Esophagus muscularis mucosa (tissue), 4 donors: ENCODE measurements at regions not wholly inside any gene's neighbourhood (a gene's known extent, or its start where the extent isn't known, plus 50 kb on each side); places are given as distances from the start of the nearest gene placed in this dataset.
"Not testable (repeated sequence)": the region's sequence is repeated elsewhere in the genome, so short reads cannot be mapped to it uniquely, and the experiment has no call there.

Experiments used
- DNase-seq: peaks from one replicate; pipeline ENCODE4 v3.0.0-alpha.2; 2017; ENCODE audit errors: extremely low spot score
- H3K27ac ChIP-seq, 4 donors: fragments of 200-600 bp; sonication (generic); replicated peaks in 1 of 4; 1 replicate in 3 of 4; 2 replicates in 1 of 4; pipeline ENCODE4 v1.5.1; 2016 to 2019; ENCODE audit warnings: mild to moderate bottlenecking in 1 of 4
- H3K27me3 ChIP-seq, 4 donors: fragments of 200-600 bp; sonication (generic); one replicate each; pipeline versions ENCODE4 v1.5.1 to v1.6.0; 2016 to 2019
- H3K36me3 ChIP-seq, 4 donors: fragments of 200-600 bp; sonication (generic); one replicate each; pipeline ENCODE4 v1.5.1; 2016 to 2019
- H3K4me1 ChIP-seq, 4 donors: fragments of 200-600 bp; sonication (generic); one replicate each; pipeline ENCODE4 v1.5.1; 2016 to 2019
- H3K4me3 ChIP-seq, 4 donors: fragments of 200-600 bp; sonication (generic); 1 replicate in 2 of 4; 2 replicates in 2 of 4; pipeline ENCODE4 v1.5.1; 2016 to 2019; ENCODE audit warnings: mild to moderate bottlenecking in 4 of 4, moderate library complexity in 1 of 4
- H3K9me3 ChIP-seq, 4 donors: fragments of 200-600 bp; sonication (generic); 1 replicate in 3 of 4; 2 replicates in 1 of 4; pipeline ENCODE4 v1.5.1; 2016 to 2019
- CTCF ChIP-seq, 3 experiments: fragments of 200-600 bp in 2 of 3; fragments of 450-650 bp in 1 of 3; sonication (generic) in 2 of 3; IDR thresholded peaks; one replicate each; pipeline ENCODE4 v1.5.1; 2017 to 2019; ENCODE audit warnings: antibody characterized with exemption in 3 of 3, mild to moderate bottlenecking in 2 of 3, moderate library complexity in 1 of 3
- EP300 ChIP-seq: sonication (generic); formaldehyde crosslinking; IDR thresholded peaks from one replicate; pipeline ENCODE4 v1.6.1; 2017; ENCODE audit warnings: antibody characterized with exemption
- POLR2A ChIP-seq: fragments of 450-650 bp; IDR thresholded peaks from one replicate; pipeline ENCODE4 v1.6.1; 2017; ENCODE audit warnings: antibody characterized with exemption, moderate library complexity, mild to moderate bottlenecking, low read depth
- POLR2AphosphoS5 ChIP-seq, 2 donors: sonication (generic); formaldehyde crosslinking; IDR thresholded peaks; one replicate each; pipeline ENCODE4 v1.6.1; 2017; ENCODE audit warnings: antibody characterized with exemption in 2 of 2
- WGBS: methylation state at CpG from one replicate; pipeline ENCODE4 v1.1.5; 2018; 5-methylcytosine and 5-hydroxymethylcytosine counted together
- intact Hi-C: fragments of 100-400 bp; cut with DNase I; formaldehyde crosslinking; loops from one replicate; pipeline ENCODE4 v1.15.1; 2023

GRCh38 chrX:55389376-55389775 is 62.6 kb upstream of the MAGEH1 start:
- Histone ChIP-seq H3K4me3 (no peak overlapping the region), H3K36me3 (no peaks in the 10 kb centered on the region), H3K27ac (no peak overlapping the region), H3K27me3 (no peaks in the 10 kb centered on the region), H3K4me1 (no peaks in the 10 kb centered on the region), H3K9me3 (peaks cover 0 to 4% (median 0%) of the 10 kb centered on the region in 4 donors)
- WGBS = 77% methylated on average over 3 of the region's 3 CpGs
- intact Hi-C loops = no loop called here
- TF ChIP-seq POLR2A = no peak
- no peak for TF ChIP-seq EP300
- TF ChIP-seq CTCF (IDR thresholded peaks at IDR 0.05) = no peak
- no peak for TF ChIP-seq POLR2AphosphoS5 (IDR thresholded peaks at IDR 0.05)
- no peak for DNase-seq

GRCh38 chrX:55396836-55397235 is 55.1 kb upstream of the MAGEH1 start:
- H3K27me3 ChIP-seq, H3K36me3 ChIP-seq, H3K9me3 ChIP-seq, DNase-seq, H3K4me1 ChIP-seq, intact Hi-C loops, H3K4me3 ChIP-seq, H3K27ac ChIP-seq: not testable (repeated sequence)
- 83% methylated on average over 4 of the region's 4 CpGs for WGBS
